Upper lobe of right lung (tissue), 1 donor: ENCODE measurements at regions not wholly inside any gene's neighbourhood (a gene's known extent, or its start where the extent isn't known, plus 50 kb on each side); places are given as distances from the start of the nearest gene placed in this dataset.
"Not testable (repeated sequence)": the region's sequence is repeated elsewhere in the genome, so short reads cannot be mapped to it uniquely, and the experiment has no call there.

ENCODE experiments used
- ATAC-seq: fragments of 200-7000 bp; cut with Tn5 transposase; one replicate; pipeline ENCODE4 v1.9.1; 2020; ENCODE audit warnings: mild to moderate bottlenecking, moderate library complexity
- DNase-seq: peaks from one replicate; pipeline ENCODE4 v3.0.0-alpha.2; 2020
- H3K27ac ChIP-seq: fragments of 200-600 bp; one replicate; pipeline ENCODE4 v1.8.0; 2022
- H3K27me3 ChIP-seq: fragments of 200-600 bp; one replicate; pipeline ENCODE4 v1.8.0; 2022; ENCODE audit warnings: mild to moderate bottlenecking
- H3K36me3 ChIP-seq: fragments of 200-600 bp; one replicate; pipeline ENCODE4 v1.8.0; 2022
- H3K4me1 ChIP-seq: fragments of 200-600 bp; one replicate; pipeline ENCODE4 v1.8.0; 2022
- H3K4me3 ChIP-seq: fragments of 200-600 bp; one replicate; pipeline ENCODE4 v1.8.0; 2022; ENCODE audit warnings: mild to moderate bottlenecking
- H3K9me3 ChIP-seq: fragments of 200-600 bp; one replicate; pipeline ENCODE4 v1.8.0; 2022
- CTCF ChIP-seq: fragments of 200-600 bp; IDR thresholded peaks from one replicate; pipeline ENCODE4 v1.8.0; 2022; ENCODE audit warnings: antibody characterized with exemption
- intact Hi-C: fragments of 100-400 bp; cut with DNase I; formaldehyde crosslinking; loops from one replicate; pipeline ENCODE4 v1.11.0; 2022
- donor health status: DM: no; HTN: yes; CAD: no; lungs with severe emphysema.

DNA sequence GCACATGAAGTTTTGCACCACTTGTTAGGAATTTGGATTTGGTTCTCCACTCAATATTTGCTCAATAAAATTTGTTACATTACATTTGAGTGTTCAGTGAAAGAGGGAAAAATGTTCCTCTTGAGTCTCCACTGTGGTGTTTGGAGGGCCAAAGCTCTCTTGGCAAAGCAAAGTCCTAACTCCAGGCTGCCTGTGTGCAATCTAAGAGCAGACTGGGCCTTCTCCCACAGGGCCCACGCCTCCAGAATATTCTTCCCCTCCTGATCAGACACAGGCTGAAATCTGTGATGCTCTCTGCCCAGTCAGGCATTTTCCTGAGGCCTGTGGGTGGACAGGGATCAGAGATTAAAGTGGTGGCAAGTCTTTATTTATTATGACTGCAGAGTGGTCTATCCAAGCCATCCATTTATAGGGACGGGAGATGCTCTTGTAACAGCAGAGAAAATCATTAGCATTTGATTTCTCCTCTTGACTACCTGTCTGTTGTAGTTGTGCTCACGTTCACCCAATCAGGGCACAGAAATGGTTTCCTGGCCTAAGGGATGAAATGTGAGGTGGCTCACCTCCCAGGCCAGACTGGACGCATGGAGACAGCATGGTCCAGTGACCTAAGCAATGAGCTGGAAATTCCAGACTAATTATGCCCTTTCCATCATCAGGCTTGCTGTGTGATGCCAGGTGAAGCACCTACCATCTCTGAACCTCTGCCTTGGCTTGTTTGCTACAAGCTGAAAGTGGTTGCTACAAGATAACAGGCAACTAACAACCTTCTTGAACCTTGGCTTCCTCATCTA, 147.1 kb upstream of the NRBF2 start:
- H3K4me1 ChIP-seq, result no peaks in the 10 kb centered on the region
- DNase-seq (no peak), ATAC-seq (no peak)
- intact Hi-C loops, result no loop called here
- H3K36me3 ChIP-seq, result no peaks in the 10 kb centered on the region
- no peaks in the 10 kb centered on the region for H3K27me3 ChIP-seq
- no peaks in the 10 kb centered on the region for H3K9me3 ChIP-seq
- no peak overlapping the region for H3K27ac ChIP-seq
- no peak for TF ChIP-seq CTCF
- H3K4me3 ChIP-seq, result no peak overlapping the region

GRCh38 chr10:62981096-62981495, 152.0 kb upstream of the NRBF2 start:
- H3K9me3 ChIP-seq, result no peaks in the 10 kb centered on the region
- ATAC-seq, result no peak
- H3K27ac ChIP-seq, result no peak overlapping the region
- intact Hi-C loops, result no loop called here
- H3K4me3 ChIP-seq, result no peak overlapping the region
- DNase-seq, result no peak
- no peaks in the 10 kb centered on the region for H3K4me1 ChIP-seq
- no peaks in the 10 kb centered on the region for H3K36me3 ChIP-seq
- H3K27me3 ChIP-seq, result no peaks in the 10 kb centered on the region
- no peak for TF ChIP-seq CTCF

DNA sequence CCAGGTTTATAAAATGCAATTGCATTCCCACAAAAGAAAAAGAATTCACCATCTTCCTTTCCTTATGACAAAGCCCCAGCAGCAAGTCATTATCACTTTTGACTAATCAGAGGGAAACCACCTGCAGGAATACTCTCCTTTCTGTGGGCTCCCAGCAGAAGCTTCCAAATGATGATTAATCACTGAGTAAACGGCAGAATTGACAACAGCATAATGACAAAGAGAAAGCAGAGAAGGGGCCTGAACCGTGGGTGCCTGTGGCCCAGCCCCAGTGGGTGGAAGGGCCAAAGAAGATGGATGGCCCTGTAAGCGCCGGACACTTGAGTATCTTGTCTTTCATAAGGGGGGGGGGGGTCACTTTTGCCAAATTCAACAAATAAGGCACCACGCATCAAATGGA, 152.4 kb upstream of the NRBF2 start:
- ATAC-seq (no peak), DNase-seq (no peak)
- Histone ChIP-seq H3K27me3 (no peaks in the 10 kb centered on the region), H3K4me1 (no peaks in the 10 kb centered on the region), H3K27ac (no peak overlapping the region), H3K4me3 (no peak overlapping the region), H3K36me3 (no peaks in the 10 kb centered on the region), H3K9me3 (no peaks in the 10 kb centered on the region)
- TF ChIP-seq CTCF, result no peak
- intact Hi-C loops, result no loop called here

DNA sequence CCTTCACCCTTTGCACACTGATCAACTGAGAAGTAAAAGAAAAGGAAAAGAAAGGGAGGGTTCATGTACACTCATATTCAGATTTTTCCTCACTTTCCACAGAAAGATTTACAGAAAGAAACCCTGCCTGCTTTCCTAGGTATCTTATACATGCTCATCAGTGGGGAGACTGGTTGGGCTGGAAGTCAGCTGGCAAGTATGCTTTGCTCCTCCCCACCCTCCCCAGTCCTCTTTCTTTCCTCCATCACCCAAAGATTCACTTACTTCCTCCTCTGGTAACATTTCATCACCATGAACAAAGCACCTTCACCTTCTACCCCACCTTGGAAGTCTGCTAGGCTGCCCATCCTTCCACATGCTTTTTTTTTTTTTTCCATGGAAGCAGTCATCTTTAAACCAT, 153.2 kb upstream of the NRBF2 start:
- H3K27ac ChIP-seq, result no peak overlapping the region
- peaks cover 1% of the 10 kb centered on the region for H3K9me3 ChIP-seq
- no peaks in the 10 kb centered on the region for H3K36me3 ChIP-seq
- H3K27me3 ChIP-seq, result no peaks in the 10 kb centered on the region
- no peak for TF ChIP-seq CTCF
- no peak for DNase-seq
- no peak for ATAC-seq
- no peak overlapping the region for H3K4me3 ChIP-seq
- no peaks in the 10 kb centered on the region for H3K4me1 ChIP-seq
- intact Hi-C loops, result no loop called here

DNA sequence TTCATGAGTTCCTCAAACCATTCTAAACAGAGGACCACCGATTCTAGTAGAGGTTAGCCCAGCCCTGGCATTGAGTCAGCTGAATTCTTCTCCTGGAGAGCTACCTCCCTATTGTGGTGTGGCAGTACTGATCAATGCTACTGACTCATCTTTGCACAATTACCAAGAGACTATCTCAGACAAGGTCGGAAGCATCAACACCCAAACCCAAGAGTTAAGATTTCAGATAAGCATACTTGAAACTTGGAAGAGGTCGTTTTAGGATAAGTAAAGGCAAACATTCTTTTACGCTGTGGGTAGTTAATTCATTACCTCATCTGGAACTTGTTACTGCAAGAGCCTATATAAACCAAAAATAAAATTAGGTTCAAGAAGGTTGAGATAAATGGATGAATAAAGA, 154.6 kb upstream of the NRBF2 start:
- no peak for ATAC-seq
- intact Hi-C loops, result no loop called here
- Histone ChIP-seq H3K36me3 (no peaks in the 10 kb centered on the region), H3K27ac (no peak overlapping the region), H3K27me3 (no peaks in the 10 kb centered on the region), H3K4me1 (no peaks in the 10 kb centered on the region), H3K4me3 (no peak overlapping the region), H3K9me3 (peaks cover 5% of the 10 kb centered on the region)
- no peak for DNase-seq
- no peak for TF ChIP-seq CTCF

DNA sequence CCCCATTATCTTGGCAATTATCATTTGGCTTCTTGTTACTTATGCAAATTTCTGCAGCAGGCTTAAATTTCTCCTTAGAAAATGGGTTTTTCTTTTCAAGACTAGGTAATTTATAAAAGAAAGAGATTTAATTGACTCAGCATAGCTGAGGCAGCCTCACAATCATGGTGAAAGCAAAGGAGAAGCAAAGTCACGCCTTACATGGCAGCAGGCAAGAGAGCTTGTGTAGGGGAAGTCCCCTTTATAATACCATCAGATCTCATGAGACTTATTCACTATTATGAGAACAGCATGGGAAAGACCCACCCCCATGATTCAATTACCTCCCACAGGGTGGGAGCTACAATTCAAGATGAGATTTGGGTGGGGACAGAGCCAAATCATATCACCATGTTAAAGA, 158.3 kb upstream of the NRBF2 start:
- DNase-seq, H3K4me1 ChIP-seq, H3K4me3 ChIP-seq, H3K27ac ChIP-seq, H3K36me3 ChIP-seq, ATAC-seq, H3K9me3 ChIP-seq, H3K27me3 ChIP-seq, intact Hi-C loops: not testable (repeated sequence)
